Activated naive CD8-positive, alpha-beta T cell (primary cell): ENCODE measurements at regions not wholly inside any gene's neighbourhood (a gene's known extent, or its start where the extent isn't known, plus 50 kb on each side); places are given as distances from the start of the nearest gene placed in this dataset.

Source experiments
- H3K27ac Mint-ChIP-seq: one replicate; pipeline ENCODE4 v1.8.0; 2021; ENCODE audit warnings: mixed read lengths
- H3K27me3 Mint-ChIP-seq: one replicate; pipeline ENCODE4 v1.8.0; 2021; ENCODE audit warnings: mixed read lengths
- H3K36me3 Mint-ChIP-seq: one replicate; pipeline ENCODE4 v1.8.0; 2021; ENCODE audit warnings: mixed read lengths
- H3K4me1 Mint-ChIP-seq: one replicate; pipeline ENCODE4 v1.8.0; 2021; ENCODE audit warnings: low read depth, mixed read lengths
- H3K4me3 Mint-ChIP-seq: one replicate; pipeline ENCODE4 v1.8.0; 2021; ENCODE audit warnings: mild to moderate bottlenecking, mixed read lengths
- H3K9me3 Mint-ChIP-seq: one replicate; pipeline ENCODE4 v1.8.0; 2021; ENCODE audit warnings: low read depth, mixed read lengths

GRCh38 chr17:79446399-79447009 lies 164.3 kb downstream of the RBFOX3 start:
- Mint-ChIP-seq H3K4me1 (no peaks in the 10 kb centered on the region), H3K36me3 (no peaks in the 10 kb centered on the region), H3K9me3 (no peaks in the 10 kb centered on the region), H3K27ac (no peak overlapping the region), H3K27me3 (no peaks in the 10 kb centered on the region), H3K4me3 (no peak overlapping the region)

DNA sequence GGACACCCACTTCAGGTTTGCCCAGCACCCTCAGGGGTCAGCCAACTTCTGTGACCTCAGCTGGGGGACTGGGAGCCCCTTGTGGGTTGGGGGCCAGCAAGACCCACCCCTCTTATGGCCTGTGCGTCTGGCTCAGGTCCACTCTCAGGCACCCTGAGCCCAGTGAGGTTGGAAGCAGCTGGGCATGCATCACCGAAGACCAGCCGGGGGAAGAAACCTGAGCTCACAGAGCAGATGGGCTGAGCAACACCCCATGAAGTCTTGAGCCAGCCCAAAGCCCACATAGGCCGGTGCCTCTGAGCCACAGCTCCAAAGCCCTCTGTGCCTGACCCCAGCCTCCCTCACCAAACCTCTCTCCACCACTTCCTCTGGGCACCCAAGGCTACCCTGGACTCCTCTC lies 166.7 kb downstream of the RBFOX3 start:
- no peak overlapping the region for H3K4me3 Mint-ChIP-seq

DNA sequence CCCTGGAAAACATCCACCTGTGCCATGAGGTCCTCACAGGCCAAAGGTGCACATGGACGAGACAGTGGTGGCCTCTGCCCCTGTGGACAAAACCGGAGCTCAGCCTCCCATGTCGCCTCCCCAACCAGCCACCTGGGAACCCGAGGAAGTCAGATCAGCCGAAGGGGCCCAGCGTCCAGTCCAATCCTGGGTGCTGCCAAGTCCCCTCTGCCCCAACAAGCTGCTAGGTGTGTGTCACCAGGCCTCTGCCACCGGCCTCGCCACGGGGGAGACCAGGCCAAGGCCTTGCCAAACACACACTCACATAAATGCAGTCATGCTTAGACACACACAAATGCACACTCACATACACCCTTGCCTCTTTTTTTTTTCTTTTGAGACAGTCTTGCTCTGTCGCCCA lies 167.8 kb downstream of the RBFOX3 start:
- H3K27me3 Mint-ChIP-seq = no peaks in the 10 kb centered on the region
- H3K9me3 Mint-ChIP-seq = no peaks in the 10 kb centered on the region
- no peaks in the 10 kb centered on the region for H3K36me3 Mint-ChIP-seq
- no peaks in the 10 kb centered on the region for H3K4me1 Mint-ChIP-seq
- no peak overlapping the region for H3K4me3 Mint-ChIP-seq
- H3K27ac Mint-ChIP-seq = no peak overlapping the region

More for the DNA sequence above, 166.7 kb downstream of the RBFOX3 start:
- H3K4me1 Mint-ChIP-seq = no peaks in the 10 kb centered on the region
- H3K36me3 Mint-ChIP-seq = no peaks in the 10 kb centered on the region
- H3K27ac Mint-ChIP-seq = no peak overlapping the region
- H3K9me3 Mint-ChIP-seq = no peaks in the 10 kb centered on the region
- no peaks in the 10 kb centered on the region for H3K27me3 Mint-ChIP-seq

DNA sequence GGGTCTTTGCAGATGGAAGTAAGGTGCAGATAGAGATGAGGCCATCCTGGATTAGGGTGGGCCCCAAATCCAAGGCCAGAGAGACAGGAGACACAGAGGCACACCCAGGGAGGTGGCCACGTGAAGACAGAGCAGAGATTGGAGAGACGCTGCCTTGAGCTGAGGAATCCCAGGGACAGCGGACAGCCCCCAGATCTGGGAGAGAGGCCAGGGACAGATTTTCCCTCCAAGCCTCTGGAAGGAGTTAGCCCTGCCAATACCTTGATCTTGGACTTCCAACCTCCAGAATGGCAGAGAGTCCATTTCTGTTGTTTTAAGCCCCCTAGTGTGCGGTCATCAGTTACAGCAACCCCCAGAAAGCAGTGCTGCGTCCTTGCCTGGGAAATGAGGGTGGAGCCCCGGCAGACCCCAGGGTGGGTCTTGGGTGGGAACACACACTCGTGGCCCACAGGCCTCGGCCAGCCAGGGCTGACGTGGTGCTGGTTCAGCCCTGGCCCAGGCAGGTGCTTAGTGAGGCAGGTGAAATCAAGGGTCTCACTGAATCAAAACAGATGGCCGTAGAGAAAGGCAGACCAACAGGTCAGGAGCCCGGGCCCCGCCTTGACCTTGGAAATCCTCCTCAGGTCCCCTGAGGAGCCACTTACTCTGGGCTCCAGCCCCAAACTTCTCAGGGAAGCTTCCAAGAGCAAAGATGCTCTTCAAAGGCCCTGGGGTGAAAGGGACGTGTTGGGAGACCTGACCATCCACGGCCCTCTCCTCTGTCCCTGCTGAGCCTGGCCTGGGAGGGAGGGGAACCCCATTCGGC lies 169.3 kb downstream of the RBFOX3 start:
- no peaks in the 10 kb centered on the region for H3K4me1 Mint-ChIP-seq
- H3K27me3 Mint-ChIP-seq = peaks cover 2% of the 10 kb centered on the region
- no peaks in the 10 kb centered on the region for H3K36me3 Mint-ChIP-seq
- no peak overlapping the region for H3K27ac Mint-ChIP-seq
- H3K9me3 Mint-ChIP-seq = no peaks in the 10 kb centered on the region
- H3K4me3 Mint-ChIP-seq = no peak overlapping the region

DNA sequence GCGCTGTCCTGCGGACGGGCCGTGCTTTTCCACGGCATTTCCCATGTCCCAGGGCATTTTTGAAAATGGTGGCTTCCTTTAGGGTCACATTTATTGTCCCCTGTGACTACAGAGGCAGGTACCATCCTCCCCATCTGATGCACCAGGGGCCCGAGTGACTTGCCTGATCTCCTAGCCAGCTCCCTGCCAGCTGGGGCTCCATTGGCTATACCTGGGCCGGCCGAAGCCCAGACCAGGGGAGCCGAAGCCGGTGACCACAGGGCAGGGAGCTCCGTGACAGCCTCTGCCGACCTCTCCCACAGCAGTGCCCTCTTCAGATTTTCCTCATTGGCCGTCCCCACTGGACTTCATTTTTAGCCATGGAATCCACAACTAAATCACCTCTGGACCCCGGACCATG lies 170.6 kb downstream of the RBFOX3 start:
- Mint-ChIP-seq H3K36me3 (no peaks in the 10 kb centered on the region), H3K4me1 (no peaks in the 10 kb centered on the region)

GRCh38 chr17:79439493-79439892 lies 171.4 kb downstream of the RBFOX3 start:
- peaks cover 2% of the 10 kb centered on the region for H3K27me3 Mint-ChIP-seq
- no peak overlapping the region for H3K27ac Mint-ChIP-seq
- no peaks in the 10 kb centered on the region for H3K36me3 Mint-ChIP-seq
- no peaks in the 10 kb centered on the region for H3K9me3 Mint-ChIP-seq
- H3K4me3 Mint-ChIP-seq = no peak overlapping the region
- no peaks in the 10 kb centered on the region for H3K4me1 Mint-ChIP-seq

More for the DNA sequence above, 170.6 kb downstream of the RBFOX3 start:
- peaks cover 2% of the 10 kb centered on the region for H3K27me3 Mint-ChIP-seq
- no peaks in the 10 kb centered on the region for H3K9me3 Mint-ChIP-seq
- no peak overlapping the region for H3K4me3 Mint-ChIP-seq
- no peak overlapping the region for H3K27ac Mint-ChIP-seq

DNA sequence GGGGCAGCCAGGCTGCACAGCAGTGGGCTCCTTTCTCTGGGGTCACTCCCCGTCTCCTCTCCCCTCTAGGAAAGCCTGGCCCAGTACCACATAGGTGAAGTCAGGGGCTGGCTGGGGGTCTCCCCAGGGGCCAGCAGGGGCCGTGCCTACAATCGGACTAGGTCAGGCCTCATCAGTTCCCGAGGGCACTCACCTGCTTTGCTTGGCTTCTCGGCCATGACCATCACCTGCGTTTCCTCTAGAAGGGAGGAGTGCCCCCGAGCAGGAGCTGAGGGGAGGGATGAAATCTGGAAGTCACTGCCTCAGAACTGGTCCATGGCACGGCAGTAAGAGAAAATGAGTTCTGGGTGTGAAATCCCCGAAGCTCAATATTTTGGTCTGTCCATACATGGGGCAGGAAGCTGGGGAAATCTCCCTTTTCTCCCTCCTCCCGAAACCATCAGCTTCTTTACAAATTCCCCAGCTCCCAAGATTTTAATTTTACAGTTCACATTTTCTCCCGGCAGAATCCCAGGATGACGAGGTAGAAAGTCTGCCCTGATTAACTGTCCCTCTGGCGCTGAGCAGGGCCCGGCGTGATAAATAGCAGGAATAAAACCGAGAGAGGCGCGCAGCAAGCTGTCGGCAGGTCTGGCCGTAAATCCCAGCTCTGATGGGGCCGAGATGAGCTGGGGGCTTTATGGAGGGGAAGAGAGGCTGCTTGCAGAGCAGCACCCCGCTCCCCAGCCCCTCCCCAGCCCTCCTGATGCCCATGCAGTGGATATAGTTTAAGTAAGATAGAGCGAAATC lies 172.1 kb downstream of the RBFOX3 start:
- no peaks in the 10 kb centered on the region for H3K9me3 Mint-ChIP-seq
- H3K4me1 Mint-ChIP-seq = no peaks in the 10 kb centered on the region
- H3K4me3 Mint-ChIP-seq = no peak overlapping the region
- peaks cover 2% of the 10 kb centered on the region for H3K27me3 Mint-ChIP-seq
- no peak overlapping the region for H3K27ac Mint-ChIP-seq
- no peaks in the 10 kb centered on the region for H3K36me3 Mint-ChIP-seq

- H3K27ac Mint-ChIP-seq = no peak overlapping the region
- no peaks in the 10 kb centered on the region for H3K4me1 Mint-ChIP-seq
- peaks cover 2% of the 10 kb centered on the region for H3K27me3 Mint-ChIP-seq
- H3K36me3 Mint-ChIP-seq = no peaks in the 10 kb centered on the region
- H3K4me3 Mint-ChIP-seq = no peak overlapping the region
- H3K9me3 Mint-ChIP-seq = no peaks in the 10 kb centered on the region
Measured at GRCh38 chr17:79438058-79438457, 172.8 kb downstream of the RBFOX3 start.

DNA sequence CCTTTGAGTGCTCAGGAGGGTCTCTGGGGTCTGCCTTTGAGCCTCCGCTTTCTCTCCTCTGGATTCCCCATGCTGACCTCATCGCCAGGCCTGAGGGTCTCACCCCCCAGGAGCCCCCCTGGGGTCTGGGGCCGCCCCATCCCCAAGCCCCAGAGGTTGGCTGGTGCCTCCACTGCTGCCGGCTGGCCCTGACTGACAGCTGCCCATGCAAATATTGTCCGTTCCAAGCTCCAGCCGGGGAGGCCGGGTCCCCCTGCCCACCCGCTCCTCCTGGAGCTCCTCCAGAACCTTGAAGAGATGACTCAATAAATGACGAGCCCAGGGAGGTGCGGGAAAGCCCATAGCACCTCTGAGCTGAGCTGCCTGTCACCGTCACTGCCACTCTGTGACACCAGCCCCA lies 173.8 kb downstream of the RBFOX3 start:
- Mint-ChIP-seq H3K27ac (no peak overlapping the region), H3K36me3 (no peaks in the 10 kb centered on the region), H3K27me3 (peaks cover 2% of the 10 kb centered on the region), H3K9me3 (no peaks in the 10 kb centered on the region), H3K4me3 (no peak overlapping the region), H3K4me1 (no peaks in the 10 kb centered on the region)

GRCh38 chr17:79435962-79436361 lies 174.9 kb downstream of the RBFOX3 start:
- H3K4me3 Mint-ChIP-seq = no peak overlapping the region
- H3K4me1 Mint-ChIP-seq = no peaks in the 10 kb centered on the region
- H3K27ac Mint-ChIP-seq = no peak overlapping the region
- H3K36me3 Mint-ChIP-seq = no peaks in the 10 kb centered on the region
- peaks cover 2% of the 10 kb centered on the region for H3K27me3 Mint-ChIP-seq
- no peaks in the 10 kb centered on the region for H3K9me3 Mint-ChIP-seq

GRCh38 chr17:79435296-79435695 lies 175.6 kb downstream of the RBFOX3 start:
- Mint-ChIP-seq H3K27me3 (peaks cover 2% of the 10 kb centered on the region), H3K4me1 (no peaks in the 10 kb centered on the region), H3K27ac (no peak overlapping the region), H3K4me3 (no peak overlapping the region), H3K9me3 (no peaks in the 10 kb centered on the region), H3K36me3 (no peaks in the 10 kb centered on the region)

DNA sequence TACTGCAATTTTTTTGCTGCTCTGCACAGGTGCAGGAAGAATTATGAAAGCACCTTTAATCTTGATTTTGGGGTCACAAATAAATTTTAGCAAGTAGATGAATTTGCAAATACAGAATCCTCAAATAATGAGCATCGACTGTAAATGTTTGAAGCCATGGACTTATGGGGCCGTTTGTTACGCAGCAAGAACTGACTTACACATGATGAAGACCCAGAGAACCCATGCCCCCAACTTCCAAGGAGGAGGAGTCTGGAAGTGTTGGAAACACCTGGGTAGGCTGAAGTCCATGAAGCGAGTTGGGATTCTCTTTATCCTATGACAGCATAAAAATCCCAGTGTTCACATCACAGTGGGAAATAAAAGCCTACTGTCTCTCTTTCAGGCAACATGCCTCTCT lies 176.6 kb downstream of the RBFOX3 start:
- Mint-ChIP-seq H3K4me3 (no peak overlapping the region), H3K9me3 (no peaks in the 10 kb centered on the region), H3K36me3 (no peaks in the 10 kb centered on the region), H3K4me1 (no peaks in the 10 kb centered on the region), H3K27ac (no peak overlapping the region), H3K27me3 (peaks cover 2% of the 10 kb centered on the region)

DNA sequence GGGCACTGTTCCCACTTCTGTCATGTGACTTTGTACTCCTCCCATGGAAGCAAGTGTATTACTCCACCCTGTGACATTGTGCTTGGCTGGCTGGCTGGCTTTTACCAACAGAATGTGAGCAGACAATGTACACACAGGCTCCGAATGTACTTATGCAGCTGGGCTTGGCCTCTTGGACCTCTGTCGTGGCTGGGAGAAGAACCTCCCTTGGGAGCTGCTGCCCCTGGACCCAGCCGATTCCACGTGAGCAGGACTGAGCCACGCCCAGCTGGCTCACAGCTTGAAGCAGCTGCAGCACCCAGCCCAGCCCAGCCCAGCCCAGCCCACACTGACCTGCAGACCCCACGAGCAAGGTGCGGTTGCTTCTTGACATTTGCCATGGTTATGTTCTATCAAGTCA lies 177.5 kb downstream of the RBFOX3 start:
- no peaks in the 10 kb centered on the region for H3K4me1 Mint-ChIP-seq
- H3K4me3 Mint-ChIP-seq = no peak overlapping the region
- peaks cover 2% of the 10 kb centered on the region for H3K27me3 Mint-ChIP-seq
- no peaks in the 10 kb centered on the region for H3K9me3 Mint-ChIP-seq
- H3K36me3 Mint-ChIP-seq = no peaks in the 10 kb centered on the region
- H3K27ac Mint-ChIP-seq = no peak overlapping the region

- Mint-ChIP-seq H3K4me3 (no peak overlapping the region), H3K27me3 (no peaks in the 10 kb centered on the region), H3K4me1 (no peaks in the 10 kb centered on the region), H3K36me3 (no peaks in the 10 kb centered on the region), H3K9me3 (no peaks in the 10 kb centered on the region), H3K27ac (no peak overlapping the region)
Measured at GRCh38 chr17:79431175-79431574, 179.7 kb downstream of the RBFOX3 start.

GRCh38 chr17:79429864-79430494 lies 180.9 kb downstream of the RBFOX3 start:
- no peaks in the 10 kb centered on the region for H3K36me3 Mint-ChIP-seq
- H3K4me1 Mint-ChIP-seq = no peaks in the 10 kb centered on the region
- no peaks in the 10 kb centered on the region for H3K9me3 Mint-ChIP-seq
- no peak overlapping the region for H3K27ac Mint-ChIP-seq
- H3K4me3 Mint-ChIP-seq = no peak overlapping the region
- no peaks in the 10 kb centered on the region for H3K27me3 Mint-ChIP-seq
